ENCODE measurements at regions not wholly inside any gene's neighbourhood (a gene's known extent, or its start where the extent isn't known, plus 50 kb on each side); places are given as distances from the start of the nearest gene placed in this dataset.

DNA sequence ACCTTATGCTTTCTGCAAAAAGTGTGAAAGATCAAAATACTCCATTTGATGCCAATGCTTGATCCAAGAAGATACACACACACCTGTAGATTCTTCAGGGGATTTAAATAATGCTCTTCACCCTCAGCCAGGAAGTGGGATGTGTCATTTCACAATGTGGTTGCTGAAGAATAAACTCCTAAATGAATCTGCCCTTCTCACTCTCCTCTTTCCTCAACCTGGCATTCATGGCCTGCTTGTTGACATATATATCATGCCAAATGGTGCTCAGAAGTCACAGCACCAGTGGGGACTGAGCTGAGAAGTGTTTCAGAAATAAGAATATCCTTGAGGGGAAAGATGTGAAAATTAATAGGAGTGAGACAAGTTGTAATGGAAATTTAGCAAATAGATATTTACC is 146.6 kb upstream of the ARHGEF26 start:
- no peaks in the 10 kb centered on the region for H4K20me1 ChIP-seq (ENCODE audit: insufficient read depth, low read length)
- H3K4me3 ChIP-seq (replicated peaks in 1 of 3; ENCODE audit: low read depth in 2 of 3, low read length in 3 of 3): no peak overlapping the region
- no peak overlapping the region for H3K4me3 Mint-ChIP-seq
- no peaks in the 10 kb centered on the region for H3K4me1 ChIP-seq (ENCODE audit: control insufficient read depth in 1 of 2, insufficient read depth in 2 of 2, low read length in 2 of 2)
- no peak overlapping the region for H2AFZ ChIP-seq (ENCODE audit: insufficient read depth, low read depth, low read length, poor library complexity, severe bottlenecking)
- intact Hi-C loops (cut with micrococcal nuclease): no loop called here
- H3K4me2 ChIP-seq (replicated peaks; ENCODE audit: extremely low read depth, low read length, poor library complexity, severe bottlenecking): no peak overlapping the region
- H3K36me3 Mint-ChIP-seq: no peaks in the 10 kb centered on the region
- H3K9me3 ChIP-seq (replicated peaks in 1 of 2; ENCODE audit: control insufficient read depth in 1 of 2, insufficient read depth in 1 of 2, low read length in 2 of 2): no peaks in the 10 kb centered on the region
- no peaks in the 10 kb centered on the region for H3K27me3 ChIP-seq (ENCODE audit: control insufficient read depth in 2 of 2, insufficient read depth in 2 of 2, low read length in 2 of 2)
- no peak for DNase-seq
- H3K27me3 Mint-ChIP-seq (ENCODE audit: low read depth in 3 of 3): no peaks in the 10 kb centered on the region
- no peak overlapping the region for H3K9ac ChIP-seq (ENCODE audit: insufficient read depth, low read length, poor library complexity, severe bottlenecking)
- no peak overlapping the region for H3K27ac Mint-ChIP-seq
- no peak overlapping the region for H3K27ac ChIP-seq (ENCODE audit: low read depth in 1 of 2, low read length in 2 of 2)
- H3K4me1 Mint-ChIP-seq: no peaks in the 10 kb centered on the region
- peaks cover 0 to 2% (median 0%) of the 10 kb centered on the region in 7 donors for H3K9me3 Mint-ChIP-seq
- H3K79me2 ChIP-seq (ENCODE audit: insufficient read depth, low read length): no peaks in the 10 kb centered on the region
- TF ChIP-seq, protein P1, sequence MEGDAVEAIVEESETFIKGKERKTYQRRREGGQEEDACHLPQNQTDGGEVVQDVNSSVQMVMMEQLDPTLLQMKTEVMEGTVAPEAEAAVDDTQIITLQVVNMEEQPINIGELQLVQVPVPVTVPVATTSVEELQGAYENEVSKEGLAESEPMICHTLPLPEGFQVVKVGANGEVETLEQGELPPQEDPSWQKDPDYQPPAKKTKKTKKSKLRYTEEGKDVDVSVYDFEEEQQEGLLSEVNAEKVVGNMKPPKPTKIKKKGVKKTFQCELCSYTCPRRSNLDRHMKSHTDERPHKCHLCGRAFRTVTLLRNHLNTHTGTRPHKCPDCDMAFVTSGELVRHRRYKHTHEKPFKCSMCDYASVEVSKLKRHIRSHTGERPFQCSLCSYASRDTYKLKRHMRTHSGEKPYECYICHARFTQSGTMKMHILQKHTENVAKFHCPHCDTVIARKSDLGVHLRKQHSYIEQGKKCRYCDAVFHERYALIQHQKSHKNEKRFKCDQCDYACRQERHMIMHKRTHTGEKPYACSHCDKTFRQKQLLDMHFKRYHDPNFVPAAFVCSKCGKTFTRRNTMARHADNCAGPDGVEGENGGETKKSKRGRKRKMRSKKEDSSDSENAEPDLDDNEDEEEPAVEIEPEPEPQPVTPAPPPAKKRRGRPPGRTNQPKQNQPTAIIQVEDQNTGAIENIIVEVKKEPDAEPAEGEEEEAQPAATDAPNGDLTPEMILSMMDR (IDR thresholded peaks at IDR 0.05): no peak
- no peaks in the 10 kb centered on the region for H3K36me3 ChIP-seq (replicated peaks in 1 of 2; ENCODE audit: control insufficient read depth in 1 of 2, insufficient read depth in 2 of 2, low read length in 2 of 2)

DNA sequence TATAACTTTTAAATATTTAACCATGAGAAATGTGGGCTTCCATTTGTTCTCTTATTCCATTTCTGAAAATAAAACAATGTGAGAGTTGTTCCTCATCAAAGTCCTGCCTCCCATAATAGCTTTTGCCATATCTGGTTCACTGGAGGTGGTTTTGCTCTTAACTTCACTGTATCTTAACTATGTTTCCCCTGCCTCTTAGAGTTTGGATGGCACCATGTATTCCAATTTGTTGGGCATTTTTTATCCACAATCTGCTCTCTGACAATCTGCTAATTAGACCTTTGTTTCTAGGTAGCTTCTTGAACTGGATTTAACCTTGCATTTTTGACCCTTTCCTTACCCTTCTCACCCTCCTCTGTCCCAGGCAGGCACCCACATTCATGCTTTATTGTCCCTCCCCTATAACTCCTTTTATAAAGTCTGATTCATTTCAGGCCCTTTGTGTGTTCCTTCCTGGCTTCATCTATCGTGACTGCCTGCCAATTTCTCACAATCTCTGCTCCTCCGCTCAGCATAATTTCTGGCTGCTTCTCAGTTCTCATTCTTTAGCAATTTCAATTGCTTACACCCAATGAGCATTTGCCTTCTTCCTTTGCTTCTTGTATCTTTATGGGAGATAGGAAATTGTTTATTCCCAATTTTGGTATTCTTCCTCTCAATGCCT is 144.2 kb upstream of the ARHGEF26 start:
- Histone ChIP-seq H3K4me2 (replicated peaks; ENCODE audit: extremely low read depth, low read length, poor library complexity, severe bottlenecking) (no peak overlapping the region), H3K9ac (ENCODE audit: insufficient read depth, low read length, poor library complexity, severe bottlenecking) (no peak overlapping the region), H3K36me3 (replicated peaks in 1 of 2; ENCODE audit: control insufficient read depth in 1 of 2, insufficient read depth in 2 of 2, low read length in 2 of 2) (no peaks in the 10 kb centered on the region), H3K9me3 (replicated peaks in 1 of 2; ENCODE audit: control insufficient read depth in 1 of 2, insufficient read depth in 1 of 2, low read length in 2 of 2) (no peaks in the 10 kb centered on the region), H2AFZ (ENCODE audit: insufficient read depth, low read depth, low read length, poor library complexity, severe bottlenecking) (no peak overlapping the region), H3K4me3 (replicated peaks in 1 of 3; ENCODE audit: low read depth in 2 of 3, low read length in 3 of 3) (no peak overlapping the region), H4K20me1 (ENCODE audit: insufficient read depth, low read length) (no peaks in the 10 kb centered on the region), H3K27me3 (ENCODE audit: control insufficient read depth in 2 of 2, insufficient read depth in 2 of 2, low read length in 2 of 2) (no peaks in the 10 kb centered on the region), H3K27ac (ENCODE audit: low read depth in 1 of 2, low read length in 2 of 2) (no peak overlapping the region), H3K79me2 (ENCODE audit: insufficient read depth, low read length) (no peaks in the 10 kb centered on the region), H3K4me1 (ENCODE audit: control insufficient read depth in 1 of 2, insufficient read depth in 2 of 2, low read length in 2 of 2) (no peaks in the 10 kb centered on the region)
- Mint-ChIP-seq H3K27ac (no peak overlapping the region), H3K27me3 (ENCODE audit: low read depth in 3 of 3) (no peaks in the 10 kb centered on the region), H3K4me1 (no peaks in the 10 kb centered on the region), H3K36me3 (no peaks in the 10 kb centered on the region), H3K4me3 (no peak overlapping the region), H3K9me3 (peaks cover 0 to 5% (median 2%) of the 10 kb centered on the region in 7 donors)
- intact Hi-C loops (cut with micrococcal nuclease): no loop called here
- no peak for DNase-seq
- TF ChIP-seq, protein P1 (IDR thresholded peaks at IDR 0.05): no peak
- WGBS (ENCODE audit: insufficient coverage): no CpG with 5 or more reads among the region's 2 CpGs

Measured in CD14-positive monocyte (primary cell).